Trophoblast cell (in vitro differentiated cells and primary cell): ENCODE measurements at regions not wholly inside any gene's neighbourhood (a gene's known extent, or its start where the extent isn't known, plus 50 kb on each side); places are given as distances from the start of the nearest gene placed in this dataset.
"Not testable (repeated sequence)": the region's sequence is repeated elsewhere in the genome, so short reads cannot be mapped to it uniquely, and the experiment has no call there.

Source experiments
- DNase-seq, 2 donors: peaks; one replicate each; pipeline ENCODE4 v3.0.0-alpha.2; 2016
- H2AFZ ChIP-seq: 2 replicates; pipeline ENCODE4 v1.6.1; 2013; ENCODE audit warnings: low read length, moderate library complexity, mild to moderate bottlenecking; ENCODE audit not compliant: insufficient read depth, poor library complexity
- H2AK5ac ChIP-seq: 2 replicates; pipeline ENCODE4 v1.6.1; 2013; ENCODE audit warnings: mild to moderate bottlenecking, low read length
- H2BK120ac ChIP-seq: 2 replicates; pipeline ENCODE4 v1.6.1; 2013; ENCODE audit warnings: low read length, mild to moderate bottlenecking, moderate library complexity; ENCODE audit not compliant: insufficient read depth, poor library complexity
- H2BK12ac ChIP-seq: 2 replicates; pipeline ENCODE4 v1.6.1; 2013; ENCODE audit warnings: mild to moderate bottlenecking, low read length, moderate library complexity
- H2BK5ac ChIP-seq: 2 replicates; pipeline ENCODE4 v1.6.1; 2013; ENCODE audit warnings: low read length, low read depth, moderate library complexity, mild to moderate bottlenecking; ENCODE audit not compliant: poor library complexity
- H3K14ac ChIP-seq: 2 replicates; pipeline ENCODE4 v1.6.1; 2013; ENCODE audit warnings: mild to moderate bottlenecking, low read length
- H3K18ac ChIP-seq: 2 replicates; pipeline ENCODE4 v1.6.1; 2013; ENCODE audit warnings: mild to moderate bottlenecking, low read length
- H3K23ac ChIP-seq: 2 replicates; pipeline ENCODE4 v1.6.1; 2013; ENCODE audit warnings: low read length
- H3K27ac ChIP-seq: 2 replicates; pipeline ENCODE4 v1.5.1; 2013; ENCODE audit warnings: low read depth, mild to moderate bottlenecking, inconsistent platforms, low read length, moderate library complexity
- H3K27me3 ChIP-seq: 2 replicates; pipeline ENCODE4 v1.6.1; 2013; ENCODE audit warnings: inconsistent platforms, mild to moderate bottlenecking, low read length, moderate library complexity; ENCODE audit not compliant: insufficient read depth
- H3K36me3 ChIP-seq, 2 experiments: 1 replicate in 1 of 2; 2 replicates in 1 of 2; pipeline ENCODE4 v1.6.1; 2013; ENCODE audit warnings: low read length in 2 of 2, mild to moderate bottlenecking in 2 of 2, moderate library complexity in 1 of 2; ENCODE audit not compliant: insufficient read depth in 2 of 2, control insufficient read depth in 1 of 2
- H3K4ac ChIP-seq: 2 replicates; pipeline ENCODE4 v1.6.1; 2013; ENCODE audit warnings: low read depth, mild to moderate bottlenecking, low read length, moderate library complexity
- H3K4me1 ChIP-seq, 2 experiments: 1 replicate in 1 of 2; 2 replicates in 1 of 2; pipeline ENCODE4 v1.6.1; 2013; ENCODE audit warnings: low read length in 2 of 2, mild to moderate bottlenecking in 2 of 2, moderate library complexity in 1 of 2; ENCODE audit not compliant: insufficient read depth in 2 of 2, control insufficient read depth in 1 of 2
- H3K4me2 ChIP-seq: 2 replicates; pipeline ENCODE4 v1.6.1; 2013; ENCODE audit warnings: inconsistent platforms, mild to moderate bottlenecking, low read length, moderate library complexity
- H3K4me3 ChIP-seq: 2 replicates; pipeline ENCODE4 v1.5.1; 2013; ENCODE audit warnings: mild to moderate bottlenecking, low read depth, low read length, inconsistent platforms
- H3K79me1 ChIP-seq: one replicate; pipeline ENCODE4 v1.6.1; 2013; ENCODE audit warnings: low read length
- H3K79me2 ChIP-seq: 2 replicates; pipeline ENCODE4 v1.6.1; 2013; ENCODE audit warnings: low read length, mild to moderate bottlenecking; ENCODE audit not compliant: control insufficient read depth, insufficient read depth, poor library complexity
- H3K9ac ChIP-seq: 2 replicates; pipeline ENCODE4 v1.6.1; 2013; ENCODE audit warnings: mild to moderate bottlenecking, low read length
- H3K9me3 ChIP-seq: 2 replicates; pipeline ENCODE4 v1.6.1; 2013; ENCODE audit warnings: low read depth, mild to moderate bottlenecking, control low read depth, inconsistent platforms, low read length; ENCODE audit not compliant: insufficient read depth
- H4K12ac ChIP-seq: 2 replicates; pipeline ENCODE4 v1.6.1; 2013; ENCODE audit warnings: low read depth, mild to moderate bottlenecking, low read length, moderate library complexity
- H4K8ac ChIP-seq: 2 replicates; pipeline ENCODE4 v1.6.1; 2013; ENCODE audit warnings: low read depth, mild to moderate bottlenecking, low read length, moderate library complexity
- H4K91ac ChIP-seq: one replicate; pipeline ENCODE4 v1.6.1; 2013; ENCODE audit warnings: low read depth, mild to moderate bottlenecking, low read length, moderate library complexity
- WGBS: extraction: QIAGEN DNeasy Blood & Tissue Kit; methylation state at CpG from one replicate; pipeline ENCODE4 v1.1.7; 2013; ENCODE audit warnings: missing lambda C conversion rate; ENCODE audit not compliant: insufficient read length, insufficient coverage; ENCODE audit errors: extremely low coverage; 5-methylcytosine and 5-hydroxymethylcytosine counted together

DNA sequence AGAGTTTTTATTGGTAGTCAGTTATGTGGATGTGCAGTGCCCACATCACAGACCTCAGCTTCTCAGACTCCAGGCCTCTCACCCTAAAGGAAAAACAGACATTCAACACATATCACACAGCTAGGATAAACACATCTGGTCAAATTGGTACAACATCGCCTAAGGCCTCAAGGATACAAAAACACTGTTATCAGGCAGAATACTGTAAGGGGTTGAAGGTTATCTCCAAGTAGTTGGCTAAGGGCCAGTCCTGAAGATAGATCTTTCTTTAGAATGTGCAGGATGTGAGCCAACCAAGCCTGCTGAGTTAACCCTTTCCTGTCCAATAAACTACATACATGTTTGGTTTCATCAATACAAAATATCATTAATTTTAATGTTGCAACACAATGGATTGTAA is 308.4 kb upstream of the GJE1 start:
- no peak overlapping the region for H4K12ac ChIP-seq
- H3K4ac ChIP-seq: no peak overlapping the region
- no peak overlapping the region for H3K27ac ChIP-seq
- no peak overlapping the region for H2AFZ ChIP-seq
- no peak overlapping the region for H3K14ac ChIP-seq
- H2BK120ac ChIP-seq: no peak overlapping the region
- no peak overlapping the region for H2BK5ac ChIP-seq
- H3K79me1 ChIP-seq: no peaks in the 10 kb centered on the region
- no peak overlapping the region for H2AK5ac ChIP-seq
- H3K23ac ChIP-seq: no peak overlapping the region
- DNase-seq: peak; percentile 25 to 80
- no CpG with 5 or more reads among the region's 1 CpG for WGBS
- H3K9ac ChIP-seq: no peak overlapping the region
- no peaks in the 10 kb centered on the region for H3K27me3 ChIP-seq
- peaks cover 0 to under 1% of the 10 kb centered on the region in 2 experiments for H3K4me1 ChIP-seq
- H4K8ac ChIP-seq: no peak overlapping the region
- H3K4me3 ChIP-seq: no peak overlapping the region
- H3K18ac ChIP-seq: no peak overlapping the region
- no peaks in the 10 kb centered on the region for H3K9me3 ChIP-seq
- H2BK12ac ChIP-seq: no peak overlapping the region
- no peaks in the 10 kb centered on the region for H3K79me2 ChIP-seq
- H3K4me2 ChIP-seq: no peak overlapping the region
- H3K36me3 ChIP-seq: no peaks in the 10 kb centered on the region
- no peak overlapping the region for H4K91ac ChIP-seq

DNA sequence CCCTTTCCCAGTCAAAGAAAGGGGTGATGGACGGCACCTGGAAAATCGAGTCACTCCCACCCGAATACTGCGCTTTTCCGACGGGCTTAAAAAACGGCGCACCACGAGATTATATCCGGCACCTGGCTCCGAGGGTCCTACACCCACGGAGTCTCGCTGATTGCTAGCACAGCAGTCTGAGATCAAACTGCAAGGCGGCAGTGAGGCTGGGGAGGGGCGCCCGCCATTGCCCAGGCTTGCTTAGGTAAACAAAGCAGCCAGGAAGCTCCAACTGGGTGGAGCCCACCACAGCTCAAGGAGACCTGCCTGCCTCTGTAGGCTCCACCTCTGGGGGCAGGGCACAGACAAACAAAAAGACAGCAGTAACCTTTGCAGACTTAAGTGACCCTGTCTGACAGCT is 317.7 kb upstream of the GJE1 start:
- not testable (repeated sequence) for H3K14ac ChIP-seq, H3K4me2 ChIP-seq, H3K4me1 ChIP-seq, H2BK120ac ChIP-seq, H3K23ac ChIP-seq, H3K9me3 ChIP-seq, H4K8ac ChIP-seq, H3K36me3 ChIP-seq, H4K12ac ChIP-seq, H3K79me2 ChIP-seq, H3K27ac ChIP-seq, H3K18ac ChIP-seq, H3K79me1 ChIP-seq, H3K4me3 ChIP-seq, H2AK5ac ChIP-seq, H4K91ac ChIP-seq, H2AFZ ChIP-seq, H3K27me3 ChIP-seq, H2BK12ac ChIP-seq, H2BK5ac ChIP-seq, H3K4ac ChIP-seq, DNase-seq, H3K9ac ChIP-seq
- no CpG with 5 or more reads among the region's 16 CpGs for WGBS

DNA sequence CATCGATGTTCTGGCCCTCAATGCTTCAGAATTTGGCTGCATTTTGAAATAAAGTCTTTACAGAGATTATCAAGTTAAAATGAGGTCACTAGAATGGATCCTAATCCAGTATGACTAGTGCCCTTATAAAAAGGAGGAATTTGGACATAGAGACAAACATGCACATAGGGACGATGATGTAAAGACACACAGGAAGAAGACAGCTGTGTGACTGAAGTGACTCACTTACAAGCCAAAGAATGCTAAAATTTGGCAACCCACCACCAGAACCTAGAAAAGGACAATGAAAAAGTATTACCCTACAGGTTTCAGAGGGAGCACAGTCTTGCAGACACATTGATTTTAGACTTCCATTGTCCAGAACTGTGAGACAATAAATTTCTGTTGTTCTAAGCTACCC is 322.8 kb upstream of the GJE1 start:
- Histone ChIP-seq H3K4ac (no peak overlapping the region), H3K79me2 (no peaks in the 10 kb centered on the region), H3K9me3 (no peaks in the 10 kb centered on the region), H3K9ac (no peak overlapping the region), H3K27ac (no peak overlapping the region), H2BK120ac (no peak overlapping the region), H3K4me3 (no peak overlapping the region), H3K18ac (no peak overlapping the region), H2AFZ (no peak overlapping the region), H2BK12ac (no peak overlapping the region), H4K8ac (no peak overlapping the region), H4K12ac (no peak overlapping the region), H3K23ac (no peak overlapping the region), H2AK5ac (no peak overlapping the region), H3K36me3 (no peaks in the 10 kb centered on the region), H2BK5ac (no peak overlapping the region), H3K27me3 (no peaks in the 10 kb centered on the region), H3K4me1 (no peaks in the 10 kb centered on the region), H4K91ac (no peak overlapping the region), H3K4me2 (no peak overlapping the region), H3K14ac (no peak overlapping the region), H3K79me1 (no peaks in the 10 kb centered on the region)
- no CpG with 5 or more reads among the region's 2 CpGs for WGBS
- DNase-seq: peak; percentile 54 to 87

DNA sequence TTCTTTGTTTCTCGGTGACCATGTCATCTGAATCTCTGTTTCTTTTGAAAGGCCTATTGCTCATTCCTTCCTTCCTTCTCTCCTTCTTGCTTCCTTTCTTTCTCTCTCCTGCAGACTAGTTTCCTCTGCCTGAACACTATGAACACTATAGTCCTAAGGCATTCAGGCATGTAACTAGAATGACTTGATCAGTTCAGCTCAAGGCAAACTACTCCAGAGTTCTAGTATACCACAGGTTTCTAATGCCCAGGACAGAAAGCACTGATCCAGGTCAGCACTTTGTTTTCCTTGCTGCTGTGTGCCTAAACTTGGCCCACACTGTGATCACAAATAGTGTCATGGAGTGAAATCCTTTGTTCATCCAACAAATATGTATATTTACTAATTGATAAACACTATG is 324.1 kb upstream of the GJE1 start:
- no peak overlapping the region for H4K91ac ChIP-seq
- no peak overlapping the region for H3K9ac ChIP-seq
- no peak overlapping the region for H3K4me2 ChIP-seq
- H2AFZ ChIP-seq: no peak overlapping the region
- no peak overlapping the region for H3K4me3 ChIP-seq
- no peaks in the 10 kb centered on the region for H3K79me2 ChIP-seq
- H3K79me1 ChIP-seq: no peaks in the 10 kb centered on the region
- H3K4ac ChIP-seq: no peak overlapping the region
- H3K9me3 ChIP-seq: no peaks in the 10 kb centered on the region
- no peaks in the 10 kb centered on the region for H3K36me3 ChIP-seq
- H2BK5ac ChIP-seq: no peak overlapping the region
- H4K12ac ChIP-seq: no peak overlapping the region
- H3K23ac ChIP-seq: no peak overlapping the region
- H2BK120ac ChIP-seq: no peak overlapping the region
- no peak overlapping the region for H3K18ac ChIP-seq
- H3K27ac ChIP-seq: no peak overlapping the region
- no CpG with 5 or more reads among the region's 1 CpG for WGBS
- DNase-seq: no peak
- H4K8ac ChIP-seq: no peak overlapping the region
- H2AK5ac ChIP-seq: no peak overlapping the region
- H3K27me3 ChIP-seq: no peaks in the 10 kb centered on the region
- no peak overlapping the region for H3K14ac ChIP-seq
- no peak overlapping the region for H2BK12ac ChIP-seq
- no peaks in the 10 kb centered on the region for H3K4me1 ChIP-seq
